ENCODE measurements at regions not wholly inside any gene's neighbourhood (a gene's known extent, or its start where the extent isn't known, plus 50 kb on each side); places are given as distances from the start of the nearest gene placed in this dataset.
A peak's percentile ranks its signal among the peaks of the same experiment; 100 is the strongest.

DNA sequence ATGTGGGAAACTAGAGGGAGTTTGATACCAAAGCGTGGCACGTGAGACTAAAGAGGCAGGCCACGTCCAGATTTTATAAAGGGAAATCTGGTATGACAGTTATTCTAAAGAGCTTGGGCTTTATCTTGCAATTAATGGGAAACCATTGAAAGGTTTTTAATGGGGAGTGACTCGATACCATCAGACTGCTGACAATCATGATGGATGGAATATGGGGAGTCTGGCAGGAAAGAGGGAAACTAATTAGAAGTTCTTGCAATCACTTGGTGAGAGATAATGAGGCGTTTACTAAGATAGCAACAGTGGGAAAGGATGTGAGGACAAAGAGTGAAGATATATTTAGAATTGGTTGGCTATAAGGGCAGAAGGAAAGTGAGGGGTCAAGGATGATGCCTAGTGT lies 94.0 kb downstream of the MBL2 start:
- H3K27me3 ChIP-seq (ENCODE audit: control insufficient read depth, insufficient read depth, low read length): no peaks in the 10 kb centered on the region
- TF ChIP-seq, protein P1, sequence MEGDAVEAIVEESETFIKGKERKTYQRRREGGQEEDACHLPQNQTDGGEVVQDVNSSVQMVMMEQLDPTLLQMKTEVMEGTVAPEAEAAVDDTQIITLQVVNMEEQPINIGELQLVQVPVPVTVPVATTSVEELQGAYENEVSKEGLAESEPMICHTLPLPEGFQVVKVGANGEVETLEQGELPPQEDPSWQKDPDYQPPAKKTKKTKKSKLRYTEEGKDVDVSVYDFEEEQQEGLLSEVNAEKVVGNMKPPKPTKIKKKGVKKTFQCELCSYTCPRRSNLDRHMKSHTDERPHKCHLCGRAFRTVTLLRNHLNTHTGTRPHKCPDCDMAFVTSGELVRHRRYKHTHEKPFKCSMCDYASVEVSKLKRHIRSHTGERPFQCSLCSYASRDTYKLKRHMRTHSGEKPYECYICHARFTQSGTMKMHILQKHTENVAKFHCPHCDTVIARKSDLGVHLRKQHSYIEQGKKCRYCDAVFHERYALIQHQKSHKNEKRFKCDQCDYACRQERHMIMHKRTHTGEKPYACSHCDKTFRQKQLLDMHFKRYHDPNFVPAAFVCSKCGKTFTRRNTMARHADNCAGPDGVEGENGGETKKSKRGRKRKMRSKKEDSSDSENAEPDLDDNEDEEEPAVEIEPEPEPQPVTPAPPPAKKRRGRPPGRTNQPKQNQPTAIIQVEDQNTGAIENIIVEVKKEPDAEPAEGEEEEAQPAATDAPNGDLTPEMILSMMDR (IDR thresholded peaks at IDR 0.05): no peak
- Mint-ChIP-seq H3K27me3 (ENCODE audit: low read depth in 2 of 2) (no peaks in the 10 kb centered on the region), H3K4me3 (no peak overlapping the region), H3K9me3 (peaks cover 0 to 4% of the 10 kb centered on the region in 2 donors), H3K4me1 (no peaks in the 10 kb centered on the region), H3K27ac (no peak overlapping the region), H3K36me3 (no peaks in the 10 kb centered on the region)
- H3K4me3 ChIP-seq (ENCODE audit: low read length): no peak overlapping the region
- ATAC-seq (no peak), DNase-seq (no peak)
- no peaks in the 10 kb centered on the region for H3K9me3 ChIP-seq (ENCODE audit: control insufficient read depth, insufficient read depth, low read length)
- 75% methylated on average over 5 of the region's 5 CpGs for WGBS (ENCODE audit: insufficient coverage)
- no peaks in the 10 kb centered on the region for H3K4me1 ChIP-seq (ENCODE audit: control insufficient read depth, insufficient read depth, low read length)
- H3K27ac ChIP-seq (ENCODE audit: low read length): no peak overlapping the region
- no peaks in the 10 kb centered on the region for H3K36me3 ChIP-seq (ENCODE audit: control insufficient read depth, insufficient read depth, low read length)
- intact Hi-C loops (cut with micrococcal nuclease): no loop called here

DNA sequence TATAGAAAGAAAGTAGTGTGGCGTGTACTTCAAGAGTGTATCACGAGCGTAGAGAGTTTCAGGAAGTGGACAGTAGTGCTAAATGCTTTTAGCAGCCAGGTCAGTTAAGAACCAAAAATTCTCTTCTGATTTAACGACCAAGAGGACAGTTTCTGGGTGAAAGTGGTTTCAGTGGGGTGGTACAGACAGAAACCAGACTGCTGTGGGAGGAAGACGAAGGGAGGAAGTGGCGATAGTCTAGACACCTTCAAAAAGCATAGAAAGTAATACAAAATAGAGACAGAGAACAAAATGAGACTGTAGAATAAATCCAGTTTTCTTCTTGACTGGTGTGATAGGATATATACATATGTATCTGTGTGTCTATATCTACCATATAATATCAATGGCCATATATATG lies 93.5 kb downstream of the MBL2 start:
- Histone ChIP-seq H3K27me3 (ENCODE audit: control insufficient read depth, insufficient read depth, low read length) (no peaks in the 10 kb centered on the region), H3K36me3 (ENCODE audit: control insufficient read depth, insufficient read depth, low read length) (no peaks in the 10 kb centered on the region), H3K4me1 (ENCODE audit: control insufficient read depth, insufficient read depth, low read length) (no peaks in the 10 kb centered on the region), H3K27ac (ENCODE audit: low read length) (no peak overlapping the region), H3K9me3 (ENCODE audit: control insufficient read depth, insufficient read depth, low read length) (no peaks in the 10 kb centered on the region), H3K4me3 (ENCODE audit: low read length) (no peak overlapping the region)
- WGBS (ENCODE audit: insufficient coverage): 14% methylated on average over 6 of the region's 6 CpGs
- ATAC-seq (peak in 1 of 3 donors; percentile 58), DNase-seq (no peak)
- Mint-ChIP-seq H3K9me3 (peaks cover 0 to 4% of the 10 kb centered on the region in 2 donors), H3K36me3 (no peaks in the 10 kb centered on the region), H3K4me3 (no peak overlapping the region), H3K27me3 (ENCODE audit: low read depth in 2 of 2) (no peaks in the 10 kb centered on the region), H3K4me1 (no peaks in the 10 kb centered on the region), H3K27ac (no peak overlapping the region)
- TF ChIP-seq, protein P1 (IDR thresholded peaks at IDR 0.05): no peak
- intact Hi-C loops (cut with micrococcal nuclease): no loop called here

DNA sequence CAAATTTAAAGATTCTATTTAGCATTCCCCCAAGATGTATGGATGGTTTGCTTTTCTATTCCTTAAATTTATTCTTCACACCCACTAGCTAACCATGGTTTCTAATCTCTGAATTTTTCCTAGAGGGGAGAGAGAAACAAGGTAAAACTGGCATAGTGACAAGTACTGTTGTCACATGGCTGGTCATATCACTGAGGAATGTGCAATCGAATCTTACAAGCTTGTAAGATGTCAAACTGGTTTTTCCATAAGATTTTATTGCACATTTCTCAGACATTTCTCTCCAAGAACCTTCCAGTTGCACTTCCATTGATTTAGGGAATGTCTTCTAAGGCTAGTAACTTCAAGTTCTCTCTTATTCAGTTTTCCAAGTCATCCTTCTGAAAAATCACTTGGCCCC lies 89.8 kb downstream of the MBL2 start:
- no peaks in the 10 kb centered on the region for H3K4me1 ChIP-seq (ENCODE audit: control insufficient read depth, insufficient read depth, low read length)
- intact Hi-C loops (cut with micrococcal nuclease): no loop called here
- Mint-ChIP-seq H3K27me3 (ENCODE audit: low read depth in 2 of 2) (no peaks in the 10 kb centered on the region), H3K4me3 (no peak overlapping the region), H3K36me3 (no peaks in the 10 kb centered on the region), H3K27ac (no peak overlapping the region), H3K9me3 (peaks cover 0 to 2% of the 10 kb centered on the region in 2 donors), H3K4me1 (no peaks in the 10 kb centered on the region)
- 40% methylated on average over 1 of the region's 1 CpG for WGBS (ENCODE audit: insufficient coverage)
- DNase-seq: no peak
- no peak overlapping the region for H3K27ac ChIP-seq (ENCODE audit: low read length)
- no peaks in the 10 kb centered on the region for H3K27me3 ChIP-seq (ENCODE audit: control insufficient read depth, insufficient read depth, low read length)
- no peak overlapping the region for H3K4me3 ChIP-seq (ENCODE audit: low read length)
- no peaks in the 10 kb centered on the region for H3K36me3 ChIP-seq (ENCODE audit: control insufficient read depth, insufficient read depth, low read length)
- ATAC-seq: no peak
- TF ChIP-seq, protein P1 (IDR thresholded peaks at IDR 0.05): no peak
- H3K9me3 ChIP-seq (ENCODE audit: control insufficient read depth, insufficient read depth, low read length): no peaks in the 10 kb centered on the region

DNA sequence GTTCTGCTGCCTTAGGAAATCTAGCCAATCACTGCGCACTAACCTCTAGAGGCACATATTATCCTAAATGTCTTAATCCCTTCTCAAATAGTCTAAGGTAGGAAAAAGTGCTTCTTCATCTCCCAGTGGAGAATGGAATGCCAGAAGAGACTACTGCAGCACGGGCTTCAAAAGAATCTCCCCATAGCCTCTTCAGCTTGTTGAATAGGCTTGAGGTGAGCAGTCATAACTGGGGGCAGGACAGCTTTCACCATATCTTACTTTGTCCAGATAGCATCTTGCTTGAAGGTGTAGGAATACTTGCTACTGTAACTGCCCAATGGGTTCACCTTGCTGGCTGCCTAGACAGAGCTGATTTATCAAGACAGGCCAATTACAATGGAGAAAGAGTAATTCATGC lies 88.8 kb downstream of the MBL2 start:
- intact Hi-C loops (cut with micrococcal nuclease): no loop called here

More for the DNA sequence above, 88.8 kb downstream of the MBL2 start:
- no peak for DNase-seq
- Histone ChIP-seq H3K4me1 (ENCODE audit: control insufficient read depth, insufficient read depth, low read length) (no peaks in the 10 kb centered on the region), H3K36me3 (ENCODE audit: control insufficient read depth, insufficient read depth, low read length) (no peaks in the 10 kb centered on the region), H3K9me3 (ENCODE audit: control insufficient read depth, insufficient read depth, low read length) (no peaks in the 10 kb centered on the region), H3K27me3 (ENCODE audit: control insufficient read depth, insufficient read depth, low read length) (no peaks in the 10 kb centered on the region), H3K4me3 (ENCODE audit: low read length) (no peak overlapping the region), H3K27ac (ENCODE audit: low read length) (no peak overlapping the region)
- H3K4me1 Mint-ChIP-seq: no peaks in the 10 kb centered on the region
- H3K9me3 Mint-ChIP-seq: peaks cover 0 to 2% of the 10 kb centered on the region in 2 donors
- TF ChIP-seq, protein P1 (IDR thresholded peaks at IDR 0.05): no peak
- no peak overlapping the region for H3K27ac Mint-ChIP-seq
- no peak for ATAC-seq
- no peaks in the 10 kb centered on the region for H3K36me3 Mint-ChIP-seq
- H3K27me3 Mint-ChIP-seq (ENCODE audit: low read depth in 2 of 2): no peaks in the 10 kb centered on the region
- H3K4me3 Mint-ChIP-seq: no peak overlapping the region
- WGBS (ENCODE audit: insufficient coverage): no CpG with 5 or more reads among the region's 2 CpGs

All from natural killer cell (primary cell).